GM06990 (cell line): ENCODE measurements at regions not wholly inside any gene's neighbourhood (a gene's known extent, or its start where the extent isn't known, plus 50 kb on each side); places are given as distances from the start of the nearest gene placed in this dataset.

Experiments used
- DNase-seq: peaks from one replicate; pipeline ENCODE4 v3.0.0-alpha.2; 2011; ENCODE audit not compliant: insufficient read length; ENCODE audit errors: extremely low read depth
- H3K27me3 ChIP-seq: replicated peaks from 2 replicates; pipeline ENCODE4 v1.6.0; 2011; ENCODE audit warnings: low read length; ENCODE audit not compliant: control insufficient read depth, insufficient read depth
- H3K36me3 ChIP-seq: 2 replicates; pipeline ENCODE4 v1.5.1; 2011; ENCODE audit warnings: low read length; ENCODE audit not compliant: control insufficient read depth, insufficient read depth
- H3K4me3 ChIP-seq: replicated peaks from 2 replicates; pipeline ENCODE4 v1.5.1; 2011; ENCODE audit warnings: low read depth, mild to moderate bottlenecking, control low read depth, low read length
- CTCF ChIP-seq: IDR thresholded peaks from 2 replicates; pipeline ENCODE4 v1.5.1; 2011; ENCODE audit warnings: low read length, control low read depth, mild to moderate bottlenecking, inconsistent platforms; ENCODE audit not compliant: insufficient read depth, poor library complexity, severe bottlenecking

- H3K36me3 ChIP-seq = no peaks in the 10 kb centered on the region
- H3K27me3 ChIP-seq = no peaks in the 10 kb centered on the region
- DNase-seq = no peak
- H3K4me3 ChIP-seq = no peak overlapping the region
- TF ChIP-seq CTCF = no peak
These were observed 413.8 kb downstream of the GBA3 start for GRCh38 chr4:23106516-23106915.

GRCh38 chr4:23105759-23106370 lies 413.1 kb downstream of the GBA3 start:
- no peak for DNase-seq
- TF ChIP-seq CTCF = no peak
- no peaks in the 10 kb centered on the region for H3K27me3 ChIP-seq
- no peaks in the 10 kb centered on the region for H3K36me3 ChIP-seq
- no peak overlapping the region for H3K4me3 ChIP-seq

- H3K4me3 ChIP-seq = no peak overlapping the region
- no peaks in the 10 kb centered on the region for H3K27me3 ChIP-seq
- TF ChIP-seq CTCF = no peak
- H3K36me3 ChIP-seq = no peaks in the 10 kb centered on the region
- no peak for DNase-seq
These were observed 404.5 kb downstream of the GBA3 start for GRCh38 chr4:23097251-23097650.

GRCh38 chr4:23091711-23092110 lies 399.0 kb downstream of the GBA3 start:
- Histone ChIP-seq H3K4me3 (no peak overlapping the region), H3K27me3 (no peaks in the 10 kb centered on the region), H3K36me3 (no peaks in the 10 kb centered on the region)
- DNase-seq = no peak
- TF ChIP-seq CTCF = no peak

- no peak for DNase-seq
- Histone ChIP-seq H3K36me3 (no peaks in the 10 kb centered on the region), H3K27me3 (no peaks in the 10 kb centered on the region), H3K4me3 (no peak overlapping the region)
- TF ChIP-seq CTCF = no peak
These were observed 392.5 kb downstream of the GBA3 start for GRCh38 chr4:23085249-23085568.
